AG09309 (cell line): ENCODE measurements at regions not wholly inside any gene's neighbourhood (a gene's known extent, or its start where the extent isn't known, plus 50 kb on each side); places are given as distances from the start of the nearest gene placed in this dataset.

Source experiments
- DNase-seq: peaks from one replicate; pipeline ENCODE4 v3.0.0-alpha.2; 2010; ENCODE audit warnings: low read depth
- H3K4me3 ChIP-seq: 2 replicates; pipeline ENCODE4 v1.5.1; 2011; ENCODE audit warnings: mild to moderate bottlenecking, low read depth, low read length, moderate library complexity; ENCODE audit not compliant: control insufficient read depth
- CTCF ChIP-seq: IDR thresholded peaks from 2 replicates; pipeline ENCODE4 v1.5.1; 2011; ENCODE audit warnings: mild to moderate bottlenecking, low read depth, low read length, inconsistent platforms; ENCODE audit not compliant: insufficient read depth, control insufficient read depth; ENCODE audit errors: missing control alignments

GRCh38 chr17:56047331-56047730 lies 105.9 kb upstream of the ANKFN1 start:
- no peak overlapping the region for H3K4me3 ChIP-seq
- no peak for TF ChIP-seq CTCF
- DNase-seq: no peak

GRCh38 chr17:56057869-56058268 lies 95.4 kb upstream of the ANKFN1 start:
- no peak for DNase-seq
- TF ChIP-seq CTCF: no peak
- H3K4me3 ChIP-seq: no peak overlapping the region

- DNase-seq: no peak
- TF ChIP-seq CTCF: no peak
- no peak overlapping the region for H3K4me3 ChIP-seq
Measured at GRCh38 chr17:56064506-56064905, 88.8 kb upstream of the ANKFN1 start.

- DNase-seq: no peak
- TF ChIP-seq CTCF: no peak
- no peak overlapping the region for H3K4me3 ChIP-seq
Measured at GRCh38 chr17:56074361-56074890, 78.8 kb upstream of the ANKFN1 start.

- H3K4me3 ChIP-seq: no peak overlapping the region
- DNase-seq: no peak
- no peak for TF ChIP-seq CTCF
Measured at GRCh38 chr17:56076980-56077379, 76.3 kb upstream of the ANKFN1 start.

GRCh38 chr17:56083475-56083874 lies 69.8 kb upstream of the ANKFN1 start:
- no peak for DNase-seq
- no peak for TF ChIP-seq CTCF
- H3K4me3 ChIP-seq: no peak overlapping the region

- H3K4me3 ChIP-seq: no peak overlapping the region
- no peak for DNase-seq
- no peak for TF ChIP-seq CTCF
Measured at GRCh38 chr17:56085576-56086267, 67.6 kb upstream of the ANKFN1 start.
